Erythroblast (primary cell): ENCODE measurements at regions not wholly inside any gene's neighbourhood (a gene's known extent, or its start where the extent isn't known, plus 50 kb on each side); places are given as distances from the start of the nearest gene placed in this dataset.

ENCODE experiments used
- GATA1 ChIP-seq: IDR thresholded peaks from 2 replicates; pipeline ENCODE4 v1.6.1; 2011; ENCODE audit warnings: low read depth, mild to moderate bottlenecking, control low read depth, low read length, moderate library complexity
- POLR2A ChIP-seq: IDR thresholded peaks from 2 replicates; pipeline ENCODE4 v1.6.1; 2011; ENCODE audit warnings: mild to moderate bottlenecking, low read length

GRCh38 chr5:158637039-158637438 lies 462.7 kb downstream of the EBF1 start:
- TF ChIP-seq POLR2A, result no peak
- TF ChIP-seq GATA1, result no peak
